DMS 273 treated with DMSO at 0.1 percent for 48 hours (cell line): ENCODE measurements at regions not wholly inside any gene's neighbourhood (a gene's known extent, or its start where the extent isn't known, plus 50 kb on each side); places are given as distances from the start of the nearest gene placed in this dataset.
"Not testable (repeated sequence)": the region's sequence is repeated elsewhere in the genome, so short reads cannot be mapped to it uniquely, and the experiment has no call there.

Source experiments
- DNase-seq: peaks from one replicate; lab custom pipeline; 2025; lab: John Stamatoyannopoulos, UW

- no peak for DNase-seq
Measured at GRCh38 chr13:22839603-22840530, 340.9 kb upstream of the SGCG start.

DNA sequence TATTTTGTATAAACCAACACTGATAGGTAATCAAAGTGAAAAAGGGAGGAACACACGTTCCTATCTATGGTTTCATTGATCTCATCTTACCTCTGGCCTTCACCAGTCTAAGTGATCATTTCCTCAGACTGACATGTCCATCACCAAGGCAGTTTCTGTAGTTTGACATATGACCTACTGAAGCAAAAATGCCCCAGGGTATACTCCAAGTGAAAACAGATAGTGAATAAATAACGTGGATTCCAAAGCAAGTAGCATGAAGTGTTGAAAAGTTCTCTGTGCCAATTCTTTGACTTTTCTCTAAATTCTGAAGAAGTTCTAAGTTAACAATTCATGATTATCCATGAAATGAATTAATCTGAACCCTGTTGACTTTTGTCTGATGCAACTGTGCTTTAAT, 334.2 kb upstream of the SGCG start:
- DNase-seq: no peak

- no peak for DNase-seq
Measured at GRCh38 chr13:22848539-22849052, 332.2 kb upstream of the SGCG start.

- DNase-seq: no peak
Measured at GRCh38 chr13:22855926-22856325, 324.9 kb upstream of the SGCG start.

GRCh38 chr13:22858980-22859379, 321.8 kb upstream of the SGCG start:
- not testable (repeated sequence) for DNase-seq

DNA sequence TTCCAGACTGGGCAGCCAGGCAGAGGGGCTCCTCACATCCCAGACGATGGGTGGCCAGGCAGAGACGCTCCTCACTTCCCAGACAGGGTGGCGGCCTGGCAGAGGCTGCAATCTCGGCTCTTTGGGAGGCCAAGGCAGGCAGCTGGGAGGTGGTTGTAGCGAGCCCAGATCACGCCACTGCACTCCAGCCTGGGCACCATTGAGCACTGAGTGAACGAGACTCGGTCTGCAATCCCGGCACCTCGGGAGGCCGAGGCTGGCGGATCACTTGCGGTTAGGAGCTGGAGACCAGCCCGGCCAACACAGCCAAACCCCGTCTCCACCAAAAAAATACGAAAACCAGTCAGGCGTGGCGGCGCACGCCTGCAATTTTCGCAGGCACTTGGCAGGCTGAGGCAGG, 321.4 kb upstream of the SGCG start:
- not testable (repeated sequence) for DNase-seq

- DNase-seq: no peak
Measured at GRCh38 chr13:22861958-22862466, 318.8 kb upstream of the SGCG start.

DNA sequence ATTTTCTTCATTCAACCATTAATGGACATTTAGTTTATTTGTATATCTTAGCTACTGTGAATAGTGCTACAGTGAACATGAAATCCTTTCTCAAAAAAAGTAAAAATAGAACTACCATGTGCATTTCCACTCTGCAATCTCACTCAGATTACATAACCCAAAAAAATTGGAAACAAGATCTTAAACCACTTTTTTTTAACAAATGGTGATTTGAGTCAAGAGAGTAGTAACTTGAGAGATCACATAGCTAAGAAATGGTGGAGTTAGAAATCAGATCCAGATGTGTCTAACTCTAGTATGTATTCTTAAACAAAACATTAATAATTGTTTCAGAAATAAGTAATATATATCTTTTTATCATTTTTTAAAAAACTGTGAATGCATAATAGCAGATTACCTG, 318.3 kb upstream of the SGCG start:
- DNase-seq: no peak

- DNase-seq: no peak
Measured at GRCh38 chr13:22866221-22866620, 314.6 kb upstream of the SGCG start.

DNA sequence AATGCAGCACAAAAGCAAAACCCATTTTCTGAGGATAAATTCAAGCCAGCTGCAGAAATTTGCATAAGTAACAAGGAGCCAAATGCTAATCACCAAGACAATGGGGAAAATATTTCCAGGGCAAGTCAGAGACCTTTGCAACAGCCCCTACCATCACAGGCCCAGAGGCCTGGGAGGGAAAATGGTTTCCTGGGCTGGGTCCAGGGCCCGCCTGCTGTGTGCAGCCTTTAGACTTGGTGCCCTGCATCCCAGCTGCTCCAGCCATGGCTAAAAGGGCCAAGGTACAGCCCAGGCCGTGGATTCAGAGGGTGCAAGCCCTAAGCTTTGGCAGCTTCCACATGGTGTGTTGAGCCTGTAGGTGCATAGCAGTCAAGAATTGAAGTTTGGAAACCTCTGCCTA, 309.5 kb upstream of the SGCG start:
- no peak for DNase-seq

GRCh38 chr13:22874839-22875238, 305.9 kb upstream of the SGCG start:
- DNase-seq: no peak

DNA sequence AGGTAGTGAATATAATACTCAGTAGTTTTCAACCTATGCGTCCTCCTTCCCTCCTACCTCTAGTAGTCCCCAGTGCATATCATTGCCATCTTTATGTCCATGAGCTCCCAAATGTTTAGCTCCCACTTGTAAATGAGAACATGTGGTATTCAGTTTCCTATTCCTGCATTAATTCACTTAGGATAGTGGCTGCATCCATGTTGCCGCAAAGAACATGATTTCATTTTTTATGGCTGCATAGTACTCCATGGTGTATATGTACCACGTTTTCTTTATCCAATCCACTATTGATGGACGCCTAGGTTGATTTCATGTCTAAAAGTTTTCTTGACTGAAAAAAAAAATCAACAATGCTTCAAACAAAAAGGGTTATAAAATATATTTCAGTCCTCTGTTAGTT, 303.4 kb upstream of the SGCG start:
- DNase-seq: no peak

DNA sequence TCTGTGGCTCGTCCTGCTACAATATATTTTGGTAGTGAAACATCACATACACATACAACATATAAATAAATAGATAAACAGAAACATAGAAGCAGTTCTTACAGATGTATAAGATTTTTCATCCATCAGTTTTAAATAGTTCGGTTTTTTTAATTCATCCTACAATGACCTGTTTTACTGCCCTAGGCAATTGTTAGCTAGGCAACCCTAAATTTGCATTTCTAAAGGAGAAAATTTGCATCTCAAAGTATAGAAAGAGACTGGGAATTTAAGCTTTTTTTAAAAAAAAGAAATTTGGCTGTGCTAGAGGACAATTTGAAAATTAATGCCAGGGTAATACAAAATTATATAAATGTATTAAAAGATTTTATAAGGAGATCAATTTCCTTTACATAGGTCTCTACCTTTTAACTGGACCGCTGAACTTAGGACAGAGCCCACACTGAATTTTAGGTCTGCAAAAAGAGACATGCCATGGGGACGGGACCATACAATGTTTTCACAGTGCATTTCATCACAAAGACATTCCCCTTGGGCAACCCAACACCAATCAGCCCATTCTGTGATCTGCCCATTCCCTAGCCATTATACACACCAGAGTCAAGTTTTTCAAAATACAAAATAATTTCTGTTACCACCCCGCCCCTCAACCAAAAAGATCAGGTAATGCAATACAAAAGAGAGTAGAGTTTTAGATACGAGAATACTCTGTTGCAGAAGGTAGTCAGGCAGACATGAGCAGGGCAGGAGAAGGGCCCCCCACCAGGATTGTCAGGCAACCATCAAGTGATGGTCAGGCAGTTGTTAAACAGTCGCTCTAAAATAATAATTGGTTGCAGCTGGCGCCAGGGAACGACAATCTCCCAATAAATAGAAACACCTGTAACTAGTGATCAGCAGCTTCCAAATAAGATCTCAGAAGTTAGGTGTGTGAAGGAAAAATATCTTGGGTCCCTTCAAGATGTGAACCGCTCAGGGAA, 299.7 kb upstream of the SGCG start:
- DNase-seq: no peak

DNA sequence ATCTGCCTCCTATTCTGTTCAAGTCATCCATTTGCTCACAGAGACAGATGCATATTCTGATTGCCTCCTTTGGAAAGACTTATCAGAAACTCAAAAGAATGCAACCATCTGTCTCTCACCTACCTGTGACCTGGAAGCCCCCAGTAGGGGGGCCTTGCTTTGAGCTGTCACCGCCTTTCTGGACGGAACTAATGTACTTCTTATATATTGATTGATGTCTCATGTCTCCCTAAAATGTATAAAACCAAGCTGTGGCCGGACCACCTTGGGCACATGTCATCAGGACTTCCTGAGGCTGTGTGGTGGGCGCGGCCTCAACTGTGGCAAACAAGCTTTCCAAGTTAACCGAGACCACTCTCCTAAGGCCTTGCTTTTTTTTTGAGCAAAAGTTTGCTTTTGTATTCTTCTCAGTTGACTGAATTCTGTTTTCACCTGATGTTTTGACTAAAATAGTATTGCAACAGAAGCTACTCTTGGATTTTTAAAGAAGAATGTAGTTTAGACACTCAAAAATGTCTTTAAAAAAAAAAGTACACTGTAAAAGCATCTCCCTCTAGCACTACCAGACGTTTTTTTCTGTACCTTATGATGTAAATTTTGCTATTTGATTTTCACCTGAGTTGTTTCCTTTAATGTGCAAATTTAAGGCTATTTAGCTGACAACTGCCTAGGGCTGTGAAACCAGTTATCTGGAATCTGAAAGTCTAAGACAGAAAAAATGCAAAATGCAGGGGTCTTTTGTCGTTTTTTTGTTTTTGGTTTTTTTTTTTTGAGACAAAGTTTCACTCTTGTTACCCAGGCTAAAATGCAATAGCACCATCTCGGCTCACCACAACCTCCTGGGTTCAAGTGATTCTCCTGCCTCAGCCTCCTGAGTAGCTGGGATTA, 298.8 kb upstream of the SGCG start:
- DNase-seq: not testable (repeated sequence)

GRCh38 chr13:22883262-22883840, 297.4 kb upstream of the SGCG start:
- DNase-seq: no peak

GRCh38 chr13:22883956-22884355, 296.8 kb upstream of the SGCG start:
- no peak for DNase-seq

DNA sequence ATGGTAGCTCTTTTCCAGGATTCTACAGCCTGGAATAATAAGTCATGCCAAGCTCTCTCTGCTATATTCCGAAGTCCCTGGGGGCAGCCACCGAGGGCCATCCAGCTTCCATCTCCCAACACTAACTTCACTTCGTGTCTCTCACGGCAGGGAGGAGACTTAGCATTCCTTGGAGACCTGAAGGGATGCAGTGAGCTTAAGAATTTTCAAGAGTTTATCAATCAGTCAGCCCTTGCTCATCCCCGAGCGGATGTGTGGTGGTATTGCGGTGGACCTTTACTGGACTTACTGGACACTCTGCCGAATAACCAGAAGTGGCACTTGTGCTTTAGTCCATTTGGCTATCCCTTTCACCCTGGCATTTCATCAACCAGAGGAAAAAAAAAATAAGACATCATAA, 294.7 kb upstream of the SGCG start:
- DNase-seq: not testable (repeated sequence)

- DNase-seq: not testable (repeated sequence)
Measured at GRCh38 chr13:22889376-22889775, 291.4 kb upstream of the SGCG start.

GRCh38 chr13:22893204-22893603, 287.6 kb upstream of the SGCG start:
- DNase-seq: no peak

- no peak for DNase-seq
Measured at GRCh38 chr13:22893777-22894176, 287.0 kb upstream of the SGCG start.
